Endothelial cell of umbilical vein (primary cell): ENCODE measurements at regions not wholly inside any gene's neighbourhood (a gene's known extent, or its start where the extent isn't known, plus 50 kb on each side); places are given as distances from the start of the nearest gene placed in this dataset.

ENCODE experiments used
- BruUV-seq: library from RNA; stranded (reverse); fragments of 400-500 nt; replicated peaks from 2 replicates; lab custom pipeline; 2021; lab: Mats Ljungman, UMichigan
- CTCF ChIA-PET: fragments of 300-600, 350-600 bp; sonication (Branson Sonifier 250); formaldehyde crosslinking; loops from one replicate; lab custom pipeline; 2021; ENCODE audit warnings: antibody characterized with exemption, inconsistent platforms; lab: Charles Lee
- POLR2A ChIA-PET: fragments of 300-600, 350-600 bp; sonication (Branson Sonifier 250); formaldehyde crosslinking; loops from one replicate; lab custom pipeline; 2021; ENCODE audit warnings: antibody characterized with exemption, inconsistent platforms; lab: Charles Lee
- DNase-seq: peaks from one replicate; pipeline ENCODE4 v3.0.0-alpha.2; 2011; ENCODE audit warnings: low read depth, low spot score
- FAIRE-seq: peaks from 2 replicates; lab custom pipeline; 2011; peaks lifted over from hg19 to GRCh38; lab: Jason Lieb, UNC
- H2AFZ ChIP-seq: 2 replicates; pipeline ENCODE4 v1.6.0; 2012; ENCODE audit warnings: low read depth, low read length, control low read depth, inconsistent platforms
- H3K27ac ChIP-seq: 2 replicates; pipeline ENCODE4 v1.5.1; 2011; ENCODE audit warnings: low read depth, mild to moderate bottlenecking, control low read depth, low read length, moderate library complexity; ENCODE audit not compliant: insufficient read depth
- H3K27me3 ChIP-seq, 2 experiments: 2 replicates each; pipeline versions ENCODE4 v1.6.0 to v1.6.1; 2011; ENCODE audit warnings: low read length in 2 of 2, mixed read lengths in 1 of 2; ENCODE audit not compliant: control insufficient read depth in 2 of 2, insufficient read depth in 2 of 2
- H3K36me3 ChIP-seq, 2 experiments: 2 replicates in 1 of 2; 3 replicates in 1 of 2; pipeline ENCODE4 v1.5.1; 2011; ENCODE audit warnings: low read length in 2 of 2, mild to moderate bottlenecking in 1 of 2, moderate library complexity in 1 of 2; ENCODE audit not compliant: control insufficient read depth in 2 of 2, insufficient read depth in 2 of 2; ENCODE audit errors: extremely low read depth in 1 of 2
- H3K4me1 ChIP-seq: 3 replicates; pipeline ENCODE4 v1.5.1; 2011; ENCODE audit warnings: mild to moderate bottlenecking, low read length; ENCODE audit not compliant: control insufficient read depth, insufficient read depth; ENCODE audit errors: extremely low read depth
- H3K4me2 ChIP-seq: 2 replicates; pipeline ENCODE4 v1.6.1; 2011; ENCODE audit warnings: low read length, control low read depth, mixed read lengths; ENCODE audit not compliant: insufficient read depth
- H3K4me3 ChIP-seq, 3 experiments: fragments of 200-600 bp in 1 of 3; sonication (generic), shearing (Covaris generic) in 1 of 3; replicated peaks in 1 of 3; 2 replicates each; pipeline ENCODE4 v1.5.1; 2011 to 2016; ENCODE audit warnings: control low read depth in 3 of 3, low read length in 3 of 3, mild to moderate bottlenecking in 2 of 3, inconsistent platforms in 1 of 3, low read depth in 1 of 3, moderate library complexity in 1 of 3; ENCODE audit not compliant: insufficient read depth in 1 of 3
- H3K79me2 ChIP-seq: 2 replicates; pipeline ENCODE4 v1.6.0; 2012; ENCODE audit warnings: low read length, inconsistent platforms; ENCODE audit not compliant: control insufficient read depth, insufficient read depth
- H3K9ac ChIP-seq: replicated peaks from 2 replicates; pipeline ENCODE3; 2011; ENCODE audit warnings: low read length, control low read depth; ENCODE audit not compliant: insufficient read depth; ENCODE audit errors: extremely low read depth
- H3K9me1 ChIP-seq: replicated peaks from 3 replicates; pipeline ENCODE4 v1.6.0; 2011; ENCODE audit warnings: mild to moderate bottlenecking, low read length; ENCODE audit not compliant: control insufficient read depth, insufficient read depth; ENCODE audit errors: extremely low read depth
- H3K9me3 ChIP-seq: replicated peaks from 2 replicates; pipeline ENCODE4 v1.5.1; 2012; ENCODE audit warnings: low read length, inconsistent platforms; ENCODE audit not compliant: control insufficient read depth, insufficient read depth
- H4K20me1 ChIP-seq: replicated peaks from 2 replicates; pipeline ENCODE3; 2011; ENCODE audit warnings: mild to moderate bottlenecking, low read length; ENCODE audit not compliant: control insufficient read depth, insufficient read depth; ENCODE audit errors: extremely low read depth
- EZH2 ChIP-seq: IDR thresholded peaks from 2 replicates; pipeline ENCODE4 v1.6.1; 2012; ENCODE audit warnings: borderline replicate concordance, low read depth, mild to moderate bottlenecking, moderate library complexity, low read length, inconsistent platforms; ENCODE audit not compliant: severe bottlenecking
- FOS ChIP-seq: IDR thresholded peaks from 2 replicates; pipeline ENCODE4 v1.6.1; 2011; ENCODE audit warnings: mild to moderate bottlenecking, low read length, moderate library complexity, borderline replicate concordance; ENCODE audit not compliant: insufficient read depth
- GATA2 ChIP-seq: IDR thresholded peaks from 2 replicates; pipeline ENCODE4 v1.7.0; 2011; ENCODE audit warnings: low read depth, mild to moderate bottlenecking, moderate library complexity, mixed read lengths, low read length; ENCODE audit not compliant: insufficient read length, insufficient read depth
- JUN ChIP-seq: IDR thresholded peaks from 2 replicates; pipeline ENCODE4 v1.6.1; 2011; ENCODE audit warnings: borderline replicate concordance, low read depth; ENCODE audit not compliant: insufficient read length, insufficient read depth
- MYC ChIP-seq: IDR thresholded peaks from one replicate; pipeline ENCODE4 v1.6.1; 2011; ENCODE audit warnings: mild to moderate bottlenecking, low read depth, low read length
- POLR2A ChIP-seq: IDR thresholded peaks from 2 replicates; pipeline ENCODE4 v1.6.1; 2012; ENCODE audit warnings: low read depth, mild to moderate bottlenecking, control low read depth, low read length
- POLR2AphosphoS5 ChIP-seq: IDR thresholded peaks from 2 replicates; pipeline ENCODE4 v1.6.1; 2012; ENCODE audit warnings: low read depth, mild to moderate bottlenecking, control low read depth, low read length, moderate library complexity; ENCODE audit not compliant: insufficient read depth
- dilution Hi-C: fragments of 300-500 bp; cut with MboI; formaldehyde crosslinking; loops from one replicate; pipeline ENCODE4 v1.15.0; 2019; ENCODE audit warnings: low sequenced_read_pairs; ENCODE audit not compliant: extremely low pct_ligation_motif_present
- intact Hi-C: fragments of 100-400 bp; cut with micrococcal nuclease; formaldehyde crosslinking; loops from one replicate; pipeline ENCODE4 v1.10.0; 2022
- TF ChIP-seq, protein P1 (sequence below): IDR thresholded peaks from 2 replicates; pipeline ENCODE4 v1.6.1; 2011; ENCODE audit not compliant: insufficient read depth, insufficient read length
- TF ChIP-seq, protein P2 (sequence below), 2 donors: IDR thresholded peaks; 1 replicate in 1 of 2; 2 replicates in 1 of 2; pipeline ENCODE4 v1.5.1; 2011; ENCODE audit warnings: low read length in 2 of 2, mild to moderate bottlenecking in 2 of 2, moderate library complexity in 2 of 2, control low read depth in 1 of 2, inconsistent platforms in 1 of 2, low read depth in 1 of 2; ENCODE audit not compliant: insufficient read depth in 1 of 2; ENCODE audit errors: extremely low read depth in 1 of 2

DNA sequence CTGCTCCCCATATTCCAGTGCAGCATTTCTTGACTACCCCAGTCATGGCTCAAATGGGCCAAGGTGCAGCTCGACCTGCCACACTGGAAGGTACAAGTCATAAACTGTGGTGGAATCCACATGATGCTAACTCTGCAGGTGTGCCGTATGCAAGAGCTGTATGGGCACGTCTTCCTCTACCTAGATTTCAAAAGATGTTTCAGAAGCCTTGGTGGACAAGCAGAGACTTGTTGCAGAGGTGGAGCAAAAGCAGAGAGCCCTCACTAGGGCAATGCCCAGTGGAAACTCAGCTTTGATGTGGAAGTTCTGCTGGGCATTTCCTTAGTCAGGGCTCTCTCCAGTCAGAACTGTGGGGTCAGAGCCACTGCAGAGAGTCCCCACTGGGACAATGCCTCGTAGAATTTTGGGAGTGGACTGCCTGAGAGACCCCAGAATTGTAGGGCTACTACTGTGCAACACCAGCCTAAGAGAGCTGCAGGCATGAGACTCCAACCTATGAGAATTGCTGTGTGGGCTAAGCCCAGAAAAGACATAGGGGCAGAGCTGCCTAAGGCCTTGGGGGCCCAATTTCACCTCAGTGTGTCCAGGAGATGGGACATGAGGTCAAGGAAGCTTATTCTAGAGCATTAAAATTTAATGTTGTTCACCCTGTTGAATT is 65.7 kb downstream of the BEX3 start:
- POLR2A ChIA-PET, result no interaction called here
- Histone ChIP-seq H2AFZ (no peak overlapping the region), H3K36me3 (no peaks in the 10 kb centered on the region), H3K27me3 (no peaks in the 10 kb centered on the region), H3K4me2 (peak overlapping the region; percentile 31), H3K27ac (peak overlapping the region; percentile 40), H3K9me3 (no peaks in the 10 kb centered on the region), H3K9me1 (no peaks in the 10 kb centered on the region), H3K79me2 (no peaks in the 10 kb centered on the region), H3K4me3 (no peak overlapping the region), H3K9ac (no peak overlapping the region), H4K20me1 (no peaks in the 10 kb centered on the region), H3K4me1 (peaks cover 12% of the 10 kb centered on the region)
- no peak for DNase-seq
- dilution Hi-C loops, result no loop called here
- CTCF ChIA-PET, result interaction anchor here (0.7 kb wide), 1 partner anchor 22 kb away, joined by 3 read pairs; no protein-coding TSS in a partner anchor
- intact Hi-C loops, result loop anchor here (1.0 kb wide), 1 partner anchor 11 kb away; no protein-coding TSS in a partner anchor
- BruUV-seq, result TSS peak; percentile 25
- TF ChIP-seq JUN (no peak), GATA2 (no peak), POLR2AphosphoS5 (no peak), FOS (no peak), EZH2 (no peak), POLR2A (no peak), MYC (no peak)
- TF ChIP-seq, protein P1, sequence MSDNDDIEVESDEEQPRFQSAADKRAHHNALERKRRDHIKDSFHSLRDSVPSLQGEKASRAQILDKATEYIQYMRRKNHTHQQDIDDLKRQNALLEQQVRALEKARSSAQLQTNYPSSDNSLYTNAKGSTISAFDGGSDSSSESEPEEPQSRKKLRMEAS, result no peak
- TF ChIP-seq, protein P2, sequence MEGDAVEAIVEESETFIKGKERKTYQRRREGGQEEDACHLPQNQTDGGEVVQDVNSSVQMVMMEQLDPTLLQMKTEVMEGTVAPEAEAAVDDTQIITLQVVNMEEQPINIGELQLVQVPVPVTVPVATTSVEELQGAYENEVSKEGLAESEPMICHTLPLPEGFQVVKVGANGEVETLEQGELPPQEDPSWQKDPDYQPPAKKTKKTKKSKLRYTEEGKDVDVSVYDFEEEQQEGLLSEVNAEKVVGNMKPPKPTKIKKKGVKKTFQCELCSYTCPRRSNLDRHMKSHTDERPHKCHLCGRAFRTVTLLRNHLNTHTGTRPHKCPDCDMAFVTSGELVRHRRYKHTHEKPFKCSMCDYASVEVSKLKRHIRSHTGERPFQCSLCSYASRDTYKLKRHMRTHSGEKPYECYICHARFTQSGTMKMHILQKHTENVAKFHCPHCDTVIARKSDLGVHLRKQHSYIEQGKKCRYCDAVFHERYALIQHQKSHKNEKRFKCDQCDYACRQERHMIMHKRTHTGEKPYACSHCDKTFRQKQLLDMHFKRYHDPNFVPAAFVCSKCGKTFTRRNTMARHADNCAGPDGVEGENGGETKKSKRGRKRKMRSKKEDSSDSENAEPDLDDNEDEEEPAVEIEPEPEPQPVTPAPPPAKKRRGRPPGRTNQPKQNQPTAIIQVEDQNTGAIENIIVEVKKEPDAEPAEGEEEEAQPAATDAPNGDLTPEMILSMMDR (IDR thresholded peaks at IDR 0.05; ENCODE audit: extremely low read depth in 1 of 2, insufficient read depth in 1 of 2, low read depth in 1 of 2, low read length in 2 of 2), result no peak
- peak; percentile 26 for FAIRE-seq
